ENCODE measurements at regions not wholly inside any gene's neighbourhood (a gene's known extent, or its start where the extent isn't known, plus 50 kb on each side); places are given as distances from the start of the nearest gene placed in this dataset.

DNA sequence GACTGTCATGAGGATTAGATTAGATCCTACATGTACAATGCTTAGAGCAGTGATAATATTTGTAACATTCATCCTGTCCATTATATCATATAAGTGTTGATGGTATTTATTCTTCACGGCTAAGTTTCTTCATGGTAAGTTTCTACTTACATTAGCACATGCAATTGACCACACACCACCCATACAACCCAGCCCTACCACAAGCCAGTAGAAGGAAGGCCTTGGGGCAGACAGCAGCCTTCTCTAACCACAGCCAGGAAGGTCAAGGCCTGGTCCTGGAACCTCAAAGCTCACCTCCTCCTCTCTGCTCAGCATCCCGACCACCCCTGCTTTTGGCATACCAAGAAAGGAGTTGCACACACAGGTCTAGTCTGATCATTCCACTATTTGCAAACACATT, 245.2 kb upstream of the SDK2 start:
- ATAC-seq (no peak), DNase-seq (ENCODE audit: low read depth, low spot score) (no peak)
- no peak overlapping the region for H3K9ac ChIP-seq (ENCODE audit: low read length)
- CTCF ChIA-PET, result no interaction called here
- no peaks in the 10 kb centered on the region for H3K36me3 ChIP-seq (ENCODE audit: control insufficient read depth in 1 of 2, insufficient read depth in 2 of 2, low read length in 2 of 2)
- POLR2A ChIA-PET, result no interaction called here
- H3K4me2 ChIP-seq (ENCODE audit: low read length), result no peak overlapping the region
- BruUV-seq (replicated peaks), result no TSS peak
- H3K4me3 ChIP-seq (replicated peaks in 1 of 2; ENCODE audit: low read depth in 1 of 2, low read length in 2 of 2), result no peak overlapping the region
- no peak overlapping the region for H2AFZ ChIP-seq (ENCODE audit: low read depth, low read length, poor library complexity, severe bottlenecking)
- H3K9me2 ChIP-seq (ENCODE audit: insufficient read depth), result no peaks in the 10 kb centered on the region
- intact Hi-C loops (cut with micrococcal nuclease), result no loop called here
- H3K9me3 ChIP-seq (ENCODE audit: control insufficient read depth in 1 of 2, insufficient read depth in 1 of 2, low read depth in 1 of 2, low read length in 2 of 2), result no peaks in the 10 kb centered on the region
- RAD21 ChIA-PET (ENCODE audit: low non-redundant PET in 1 of 2, low total read pairs in 2 of 2, uncharacterized antibody in 2 of 2, unreplicated experiment in 2 of 2), result no interaction called here
- H3K4me1 ChIP-seq (ENCODE audit: control insufficient read depth in 1 of 2, insufficient read depth in 2 of 2, low read length in 2 of 2), result no peaks in the 10 kb centered on the region
- no peaks in the 10 kb centered on the region for H3K79me2 ChIP-seq (ENCODE audit: insufficient read depth, low read length)
- H3K27me3 ChIP-seq (ENCODE audit: insufficient read depth, low read length), result peaks cover 35% of the 10 kb centered on the region
- no peak overlapping the region for H3K27ac ChIP-seq (ENCODE audit: low read depth, low read length)
- no peaks in the 10 kb centered on the region for H4K20me1 ChIP-seq (ENCODE audit: insufficient read depth)
- TF ChIP-seq SP1 (IDR thresholded peaks at IDR 0.05; ENCODE audit: low read depth), result no peak
- no peak for TF ChIP-seq TCF7L2 (IDR thresholded peaks at IDR 0.05; ENCODE audit: borderline replicate concordance, extremely low read depth, insufficient read depth, insufficient read length)
- TF ChIP-seq MAX (IDR thresholded peaks at IDR 0.05), result no peak
- no peak for TF ChIP-seq ZNF274 (IDR thresholded peaks at IDR 0.05; ENCODE audit: low read depth, low read length)
- TF ChIP-seq REST (IDR thresholded peaks at IDR 0.05; ENCODE audit: low read depth), result no peak

- intact Hi-C loops (cut with micrococcal nuclease), result no loop called here
- no peak overlapping the region for H3K4me2 ChIP-seq (ENCODE audit: low read length)
- no peak overlapping the region for H3K27ac ChIP-seq (ENCODE audit: low read depth, low read length)
- H3K27me3 ChIP-seq (ENCODE audit: insufficient read depth, low read length), result peaks cover 45% of the 10 kb centered on the region
- TF ChIP-seq POLR2AphosphoS5 (IDR thresholded peaks at IDR 0.05; ENCODE audit: low read depth, low read length), result no peak
- H3K9me3 ChIP-seq (ENCODE audit: control insufficient read depth in 1 of 2, insufficient read depth in 1 of 2, low read depth in 1 of 2, low read length in 2 of 2), result no peaks in the 10 kb centered on the region
- ChIA-PET POLR2A (no interaction called here), CTCF (no interaction called here), RAD21 (ENCODE audit: low non-redundant PET in 1 of 2, low total read pairs in 2 of 2, uncharacterized antibody in 2 of 2, unreplicated experiment in 2 of 2) (no interaction called here)
- H2AFZ ChIP-seq (ENCODE audit: low read depth, low read length, poor library complexity, severe bottlenecking), result no peak overlapping the region
- H3K36me3 ChIP-seq (ENCODE audit: control insufficient read depth in 1 of 2, insufficient read depth in 2 of 2, low read length in 2 of 2), result no peaks in the 10 kb centered on the region
- H3K9me2 ChIP-seq (ENCODE audit: insufficient read depth), result no peaks in the 10 kb centered on the region
- DNase-seq (ENCODE audit: low read depth, low spot score) (no peak), ATAC-seq (no peak)
- H3K4me3 ChIP-seq (replicated peaks in 1 of 2; ENCODE audit: low read depth in 1 of 2, low read length in 2 of 2), result no peak overlapping the region
- no peaks in the 10 kb centered on the region for H3K4me1 ChIP-seq (ENCODE audit: control insufficient read depth in 1 of 2, insufficient read depth in 2 of 2, low read length in 2 of 2)
- BruUV-seq (replicated peaks), result no TSS peak
- no peaks in the 10 kb centered on the region for H3K79me2 ChIP-seq (ENCODE audit: insufficient read depth, low read length)
- H4K20me1 ChIP-seq (ENCODE audit: insufficient read depth), result no peaks in the 10 kb centered on the region
- H3K9ac ChIP-seq (ENCODE audit: low read length), result no peak overlapping the region
Measured at GRCh38 chr17:73890831-73891405, 246.7 kb upstream of the SDK2 start.

Measured in HCT116 (cell line).